A549 (cell line): ENCODE measurements at regions not wholly inside any gene's neighbourhood (a gene's known extent, or its start where the extent isn't known, plus 50 kb on each side); places are given as distances from the start of the nearest gene placed in this dataset.

Source experiments
- ATAC-seq, 2 experiments: fragments of 200-7000 bp in 1 of 2; fragments of >200 bp in 1 of 2; cut with Nextera tagmentation in 1 of 2; cut with Tn5 transposase in 1 of 2; 3 replicates each; pipeline versions ENCODE4 v1.8.0 to v1.9.1; 2018 to 2020; ENCODE audit warnings: mild to moderate bottlenecking in 1 of 2, moderate library complexity in 1 of 2
- CTCF ChIA-PET: fragments of 300-600 bp; sonication (Branson Sonifier 250); formaldehyde crosslinking; extraction: SDS; loops from one replicate; lab custom pipeline; 2021; ENCODE audit warnings: antibody characterized with exemption, inconsistent platforms; lab: Yijun Ruan, JAX
- POLR2A ChIA-PET: fragments of 350-600 bp; formaldehyde crosslinking; extraction: SDS; loops from one replicate; lab custom pipeline; 2021; ENCODE audit warnings: antibody characterized with exemption, inconsistent platforms; lab: Yijun Ruan, JAX
- DNase-seq, 2 experiments: peaks; one replicate each; pipeline versions ENCODE4 v3.0.0 to v3.0.0-alpha.2; 2011 to 2016; ENCODE audit warnings: low read depth in 1 of 2, low spot score in 1 of 2
- FAIRE-seq: peaks from 2 replicates; lab custom pipeline; 2011; peaks lifted over from hg19 to GRCh38; lab: Jason Lieb, UNC
- H3K27ac ChIP-seq, 2 experiments: fragments of >200 bp; sonication (Bioruptor Twin); formaldehyde crosslinking; 3 replicates each; pipeline ENCODE4 v1.5.1; 2016 to 2017
- H3K4me1 ChIP-seq: fragments of >200 bp; sonication (Bioruptor Twin); formaldehyde crosslinking; 3 replicates; pipeline ENCODE4 v1.6.1; 2016
- H3K4me2 ChIP-seq: fragments of >200 bp; sonication (Bioruptor Twin); formaldehyde crosslinking; 3 replicates; pipeline ENCODE4 v1.6.1; 2016
- H3K4me3 ChIP-seq: fragments of >200 bp; sonication (Bioruptor Twin); formaldehyde crosslinking; 3 replicates; pipeline ENCODE4 v1.5.1; 2016
- H3K9me3 ChIP-seq: fragments of >200 bp; sonication (Bioruptor Twin); formaldehyde crosslinking; 3 replicates; pipeline ENCODE4 v1.6.1; 2016
- BHLHE40 ChIP-seq: IDR thresholded peaks from 2 replicates; pipeline ENCODE4 v1.6.1; 2012; ENCODE audit warnings: low read depth, low read length, inconsistent platforms
- CBX2 ChIP-seq: fragments of 200-600 bp; sonication (generic); IDR thresholded peaks from 2 replicates; pipeline ENCODE4 v1.6.1; 2016; ENCODE audit warnings: low read depth, mild to moderate bottlenecking, borderline replicate concordance
- CEBPB ChIP-seq, 2 experiments: fragments of >200 bp in 1 of 2; sonication (Bioruptor Twin) in 1 of 2; formaldehyde crosslinking in 1 of 2; IDR thresholded peaks; 2 replicates each; pipeline ENCODE4 v1.6.1; 2012 to 2016
- CTCF ChIP-seq: fragments of >200 bp; sonication (Bioruptor Twin); formaldehyde crosslinking; IDR thresholded peaks from 3 replicates; pipeline ENCODE4 v1.5.1; 2016
- EP300 ChIP-seq, 2 experiments: fragments of >200 bp; sonication (Bioruptor Twin); formaldehyde crosslinking; IDR thresholded peaks; 2 replicates in 1 of 2; 3 replicates in 1 of 2; pipeline ENCODE4 v1.6.1; 2016 to 2017
- ESRRA ChIP-seq: fragments of 150-350 bp; IDR thresholded peaks from 2 replicates; pipeline ENCODE4 v1.6.1; 2014; ENCODE audit warnings: mild to moderate bottlenecking, low read length, borderline replicate concordance
- FOSB ChIP-seq: fragments of 250-450 bp; sonication (Bioruptor Pico); IDR thresholded peaks from 2 replicates; pipeline ENCODE4 v1.5.0; 2020; ENCODE audit warnings: mild to moderate bottlenecking, moderate library complexity
- FOSL2 ChIP-seq, 2 experiments: fragments of 450-650 bp in 1 of 2; fragments of >200 bp in 1 of 2; sonication (Bioruptor Twin) in 1 of 2; formaldehyde crosslinking; IDR thresholded peaks; 2 replicates each; pipeline versions ENCODE4 v1.5.0 to v1.6.1; 2016 to 2020; ENCODE audit warnings: mild to moderate bottlenecking in 1 of 2, moderate library complexity in 1 of 2
- GATA3 ChIP-seq: IDR thresholded peaks from 2 replicates; pipeline ENCODE4 v1.6.1; 2012; ENCODE audit warnings: borderline replicate concordance
- HDAC2 ChIP-seq: fragments of 200-600 bp; sonication (generic); IDR thresholded peaks from 2 replicates; pipeline ENCODE4 v1.6.1; 2016
- HOXA7 ChIP-seq: fragments of 250-450 bp; sonication (Bioruptor Pico); IDR thresholded peaks from 2 replicates; pipeline ENCODE4 v1.5.0; 2020; ENCODE audit warnings: mild to moderate bottlenecking, moderate library complexity
- HOXB13 ChIP-seq: fragments of 250-450 bp; sonication (Bioruptor Pico); IDR thresholded peaks from 2 replicates; pipeline ENCODE4 v1.5.0; 2020; ENCODE audit warnings: low read depth, mild to moderate bottlenecking, moderate library complexity
- JUNB ChIP-seq: fragments of >200 bp; sonication (Bioruptor Twin); formaldehyde crosslinking; IDR thresholded peaks from 2 replicates; pipeline ENCODE4 v1.6.1; 2016
- MYC ChIP-seq: IDR thresholded peaks from 2 replicates; pipeline ENCODE4 v1.6.1; 2012; ENCODE audit warnings: mild to moderate bottlenecking, inconsistent platforms, low read length, improper control_type of control experiment, borderline replicate concordance
- NR3C1 ChIP-seq: fragments of >200 bp; sonication (Bioruptor Twin); formaldehyde crosslinking; IDR thresholded peaks from 3 replicates; pipeline ENCODE4 v1.6.1; 2017
- RAD21 ChIP-seq, 2 experiments: fragments of >200 bp in 1 of 2; sonication (Bioruptor Twin) in 1 of 2; formaldehyde crosslinking in 1 of 2; IDR thresholded peaks in 1 of 2; conservative IDR thresholded peaks in 1 of 2; 2 replicates in 1 of 2; 3 replicates in 1 of 2; pipeline ENCODE4 v1.6.1; 2012 to 2018; ENCODE audit warnings: inconsistent platforms in 1 of 2
- RARB ChIP-seq: fragments of 250-450 bp; sonication (Bioruptor Pico); IDR thresholded peaks from 2 replicates; pipeline ENCODE4 v1.8.0; 2021; ENCODE audit warnings: mild to moderate bottlenecking, moderate library complexity
- SMC3 ChIP-seq: fragments of >200 bp; sonication (Bioruptor Twin); formaldehyde crosslinking; IDR thresholded peaks from 3 replicates; pipeline ENCODE4 v1.6.1; 2018; ENCODE audit warnings: inconsistent platforms
- TP53 ChIP-seq: fragments of 250-450 bp; sonication (Bioruptor Pico); IDR thresholded peaks from 2 replicates; pipeline ENCODE4 v1.5.0; 2021; ENCODE audit warnings: mild to moderate bottlenecking, moderate library complexity
- ZNF302 ChIP-seq: fragments of 250-450 bp; sonication (Bioruptor Pico); IDR thresholded peaks from 2 replicates; pipeline ENCODE4 v1.9.0; 2021; ENCODE audit warnings: inconsistent platforms, mild to moderate bottlenecking, moderate library complexity
- ZSCAN20 ChIP-seq: fragments of 250-450 bp; sonication (Bioruptor Pico); IDR thresholded peaks from 2 replicates; pipeline ENCODE4 v1.8.0; 2022; ENCODE audit warnings: mild to moderate bottlenecking, moderate library complexity
- WGBS: methylation state at CpG from one replicate; pipeline ENCODE4 v1.1.6; 2017; ENCODE audit errors: missing lambda C conversion rate; 5-methylcytosine and 5-hydroxymethylcytosine counted together
- TF ChIP-seq, protein P1 (sequence below): IDR thresholded peaks from 2 replicates; pipeline ENCODE4 v1.6.1; 2012
- TF ChIP-seq, protein P2 (sequence below): fragments of 150-350 bp; IDR thresholded peaks from 2 replicates; pipeline ENCODE4 v1.6.1; 2014; ENCODE audit warnings: low read depth, mild to moderate bottlenecking, low read length
- TF ChIP-seq, protein P3 (sequence below): fragments of >200 bp; sonication (Bioruptor Twin); formaldehyde crosslinking; IDR thresholded peaks from 2 replicates; pipeline ENCODE4 v1.6.1; 2016
- TF ChIP-seq, protein P4 (sequence below): fragments of 250-450 bp; sonication (Bioruptor Pico); IDR thresholded peaks from 2 replicates; pipeline ENCODE4 v1.5.0; 2021; ENCODE audit warnings: mild to moderate bottlenecking, moderate library complexity, borderline replicate concordance
- TF ChIP-seq, protein P5 (sequence below): IDR thresholded peaks from 2 replicates; pipeline ENCODE4 v1.6.1; 2012; ENCODE audit warnings: low read depth, borderline replicate concordance

GRCh38 chr10:78849115-78849514, 219.7 kb upstream of the ZMIZ1 start:
- ChIA-PET CTCF (interaction anchor here (0.7 kb wide), 1 partner anchor 124 kb away, joined by 3 read pairs; no protein-coding TSS in a partner anchor), POLR2A (no interaction called here)
- Histone ChIP-seq H3K4me1 (0 out of 3 replicates have a peak, but pooled peaks cover 4% of the 10 kb centered on the region), H3K27ac (no peak overlapping the region), H3K9me3 (no peaks in the 10 kb centered on the region), H3K4me3 (no peak overlapping the region), H3K4me2 (no peak overlapping the region)
- DNase-seq = no peak
- no peak for ATAC-seq
- WGBS = 66% methylated on average over 7 of the region's 7 CpGs
- no peak for FAIRE-seq
- TF ChIP-seq, protein P1, sequence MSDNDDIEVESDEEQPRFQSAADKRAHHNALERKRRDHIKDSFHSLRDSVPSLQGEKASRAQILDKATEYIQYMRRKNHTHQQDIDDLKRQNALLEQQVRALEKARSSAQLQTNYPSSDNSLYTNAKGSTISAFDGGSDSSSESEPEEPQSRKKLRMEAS = no peak
- no peak for TF ChIP-seq HOXA7 (CRISPR knock-in tag)
- TF ChIP-seq CTCF = no peak
- TF ChIP-seq, protein P2, sequence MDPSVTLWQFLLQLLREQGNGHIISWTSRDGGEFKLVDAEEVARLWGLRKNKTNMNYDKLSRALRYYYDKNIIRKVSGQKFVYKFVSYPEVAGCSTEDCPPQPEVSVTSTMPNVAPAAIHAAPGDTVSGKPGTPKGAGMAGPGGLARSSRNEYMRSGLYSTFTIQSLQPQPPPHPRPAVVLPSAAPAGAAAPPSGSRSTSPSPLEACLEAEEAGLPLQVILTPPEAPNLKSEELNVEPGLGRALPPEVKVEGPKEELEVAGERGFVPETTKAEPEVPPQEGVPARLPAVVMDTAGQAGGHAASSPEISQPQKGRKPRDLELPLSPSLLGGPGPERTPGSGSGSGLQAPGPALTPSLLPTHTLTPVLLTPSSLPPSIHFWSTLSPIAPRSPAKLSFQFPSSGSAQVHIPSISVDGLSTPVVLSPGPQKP = no peak
- no peak for TF ChIP-seq FOSL2 (IDR thresholded peaks at IDR 0.05)
- no peak for TF ChIP-seq FOSL2 (CRISPR knock-in tag; IDR thresholded peaks at IDR 0.05)
- no peak for TF ChIP-seq JUNB
- no peak for TF ChIP-seq EP300 (IDR thresholded peaks at IDR 0.05)
- TF ChIP-seq NR3C1 = no peak
- no peak for TF ChIP-seq TP53 (CRISPR knock-in tag)
- no peak for TF ChIP-seq HOXB13 (CRISPR knock-in tag)
- TF ChIP-seq, protein P3, sequence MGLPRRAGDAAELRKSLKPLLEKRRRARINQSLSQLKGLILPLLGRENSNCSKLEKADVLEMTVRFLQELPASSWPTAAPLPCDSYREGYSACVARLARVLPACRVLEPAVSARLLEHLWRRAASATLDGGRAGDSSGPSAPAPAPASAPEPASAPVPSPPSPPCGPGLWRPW = no peak

DNA sequence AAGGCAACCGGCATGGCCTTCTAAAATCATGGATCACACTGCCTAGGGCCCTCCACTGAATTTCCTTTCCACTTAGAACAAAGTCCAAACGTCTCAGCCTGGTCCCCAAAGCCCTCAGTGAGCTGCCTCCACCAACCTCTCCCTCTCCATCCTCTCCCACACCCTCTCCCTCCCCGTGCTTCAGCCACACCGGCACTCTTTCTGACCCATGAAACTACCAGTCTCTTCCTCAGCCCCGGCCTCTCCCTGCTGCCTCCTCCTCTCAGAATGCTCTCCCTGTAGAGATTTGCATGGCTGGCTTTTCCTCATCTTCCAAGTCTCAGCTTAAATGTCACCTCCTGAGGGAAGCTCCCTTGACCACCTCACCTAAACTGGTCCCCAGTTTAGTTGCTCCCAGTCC, 219.0 kb upstream of the ZMIZ1 start:
- ChIA-PET POLR2A (no interaction called here), CTCF (no interaction called here)
- Histone ChIP-seq H3K4me1 (0 out of 3 replicates have a peak, but pooled peaks cover 4% of the 10 kb centered on the region), H3K27ac (no peak overlapping the region), H3K4me3 (no peak overlapping the region), H3K4me2 (no peak overlapping the region), H3K9me3 (no peaks in the 10 kb centered on the region)
- ATAC-seq = no peak
- WGBS = 69% methylated on average over 5 of the region's 5 CpGs
- TF ChIP-seq RARB (CRISPR knock-in tag) = no peak
- no peak for TF ChIP-seq MYC
- TF ChIP-seq ZSCAN20 (CRISPR knock-in tag) = no peak
- TF ChIP-seq, protein P4, sequence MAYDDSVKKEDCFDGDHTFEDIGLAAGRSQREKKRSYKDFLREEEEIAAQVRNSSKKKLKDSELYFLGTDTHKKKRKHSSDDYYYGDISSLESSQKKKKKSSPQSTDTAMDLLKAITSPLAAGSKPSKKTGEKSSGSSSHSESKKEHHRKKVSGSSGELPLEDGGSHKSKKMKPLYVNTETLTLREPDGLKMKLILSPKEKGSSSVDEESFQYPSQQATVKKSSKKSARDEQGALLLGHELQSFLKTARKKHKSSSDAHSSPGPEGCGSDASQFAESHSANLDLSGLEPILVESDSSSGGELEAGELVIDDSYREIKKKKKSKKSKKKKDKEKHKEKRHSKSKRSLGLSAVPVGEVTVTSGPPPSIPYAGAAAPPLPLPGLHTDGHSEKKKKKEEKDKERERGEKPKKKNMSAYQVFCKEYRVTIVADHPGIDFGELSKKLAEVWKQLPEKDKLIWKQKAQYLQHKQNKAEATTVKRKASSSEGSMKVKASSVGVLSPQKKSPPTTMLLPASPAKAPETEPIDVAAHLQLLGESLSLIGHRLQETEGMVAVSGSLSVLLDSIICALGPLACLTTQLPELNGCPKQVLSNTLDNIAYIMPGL (CRISPR knock-in tag) = no peak
- TF ChIP-seq NR3C1 = no peak
- no peak for TF ChIP-seq CEBPB (IDR thresholded peaks at IDR 0.05)
- no peak for TF ChIP-seq HOXB13 (CRISPR knock-in tag)
- no peak for TF ChIP-seq EP300 (IDR thresholded peaks at IDR 0.05)
- TF ChIP-seq, protein P5, sequence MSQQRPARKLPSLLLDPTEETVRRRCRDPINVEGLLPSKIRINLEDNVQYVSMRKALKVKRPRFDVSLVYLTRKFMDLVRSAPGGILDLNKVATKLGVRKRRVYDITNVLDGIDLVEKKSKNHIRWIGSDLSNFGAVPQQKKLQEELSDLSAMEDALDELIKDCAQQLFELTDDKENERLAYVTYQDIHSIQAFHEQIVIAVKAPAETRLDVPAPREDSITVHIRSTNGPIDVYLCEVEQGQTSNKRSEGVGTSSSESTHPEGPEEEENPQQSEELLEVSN = no peak
- TF ChIP-seq RAD21 (conservative IDR thresholded peaks at IDR 0.05 in 1 of 2, IDR thresholded peaks at IDR 0.05 in 1 of 2) = no peak
- no peak for TF ChIP-seq GATA3
- TF ChIP-seq HDAC2 = no peak
- no peak for TF ChIP-seq ZNF302 (CRISPR knock-in tag)
- TF ChIP-seq CTCF = no peak
- no peak for TF ChIP-seq ESRRA
- TF ChIP-seq BHLHE40 = no peak
- TF ChIP-seq SMC3 = no peak
- TF ChIP-seq, protein P1 = no peak
- no peak for TF ChIP-seq CBX2
- no peak for TF ChIP-seq FOSB (CRISPR knock-in tag)
- no peak for DNase-seq
- no peak for FAIRE-seq
